HG02885 (cell line): ENCODE measurements at regions not wholly inside any gene's neighbourhood (a gene's known extent, or its start where the extent isn't known, plus 50 kb on each side); places are given as distances from the start of the nearest gene placed in this dataset.

Experiments used
- ATAC-seq: cut with Tn5 transposase; IDR thresholded peaks from one replicate; pipeline ENCODE4 v1.9.1; 2021; ENCODE audit warnings: mild to moderate bottlenecking; ENCODE audit not compliant: unreplicated experiment, poor library complexity

- ATAC-seq: no peak
Measured at GRCh38 chr12:77510985-77511384, 319.7 kb upstream of the NAV3 start.

DNA sequence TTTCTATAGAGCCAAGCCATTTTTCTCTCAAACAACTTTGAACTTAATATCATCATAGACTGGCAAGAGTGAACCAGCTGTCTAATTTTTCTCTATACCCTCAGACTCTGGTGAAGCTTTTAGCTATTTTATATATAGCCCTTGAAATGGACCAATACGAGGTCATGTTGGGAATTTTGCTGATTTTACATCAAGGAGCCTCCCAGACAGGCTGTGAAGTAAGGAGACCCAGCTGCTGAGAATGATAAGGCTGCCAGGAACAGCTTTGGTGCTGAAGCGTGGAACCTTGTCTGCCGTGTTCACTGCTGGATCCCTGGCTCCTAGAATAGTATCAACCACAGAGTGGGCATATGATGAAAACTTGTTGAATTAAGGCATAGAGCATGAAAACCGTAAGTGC is 326.2 kb upstream of the NAV3 start:
- ATAC-seq: no peak

DNA sequence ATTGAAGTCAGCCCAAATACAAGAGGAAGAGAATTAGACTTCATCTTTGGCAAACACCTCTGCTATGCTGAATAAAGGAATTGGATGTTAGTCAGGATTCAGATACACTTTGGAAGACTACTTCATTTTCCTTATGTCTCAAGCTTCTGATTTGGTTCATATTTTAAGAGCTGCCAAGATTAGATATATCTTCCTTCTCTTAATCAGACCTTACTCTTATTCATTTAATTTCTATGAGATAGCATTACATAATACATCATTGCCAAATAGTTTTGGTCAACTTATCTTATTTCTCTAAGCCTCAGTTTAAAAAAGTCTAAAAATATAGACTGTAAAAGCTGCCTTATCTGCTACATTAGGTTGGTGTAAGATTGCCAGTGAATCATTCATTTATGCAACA is 330.6 kb upstream of the NAV3 start:
- no peak for ATAC-seq

DNA sequence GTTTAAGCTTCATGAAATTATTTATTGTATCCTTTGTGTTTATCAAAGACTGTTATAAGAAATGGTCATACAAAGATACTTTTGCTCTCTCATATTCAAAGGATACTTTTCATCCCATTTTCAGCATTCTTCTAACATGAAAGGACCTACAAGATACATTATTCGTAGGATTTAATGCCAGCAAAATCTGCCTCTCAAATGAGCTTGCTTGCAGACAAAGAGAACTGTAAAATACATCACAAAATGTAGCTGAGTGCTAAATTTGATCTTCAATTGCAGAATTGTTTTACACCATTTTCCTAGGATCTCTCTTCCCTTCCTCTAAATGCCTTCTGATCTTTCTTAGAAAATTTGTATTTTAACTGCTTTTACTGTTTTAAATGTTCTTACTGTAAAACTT is 333.0 kb upstream of the NAV3 start:
- ATAC-seq: no peak

GRCh38 chr12:77496714-77497113 is 334.0 kb upstream of the NAV3 start:
- no peak for ATAC-seq

- ATAC-seq: no peak
Measured at GRCh38 chr12:77494296-77494695, 336.4 kb upstream of the NAV3 start.

GRCh38 chr12:77493302-77494168 is 337.2 kb upstream of the NAV3 start:
- no peak for ATAC-seq

DNA sequence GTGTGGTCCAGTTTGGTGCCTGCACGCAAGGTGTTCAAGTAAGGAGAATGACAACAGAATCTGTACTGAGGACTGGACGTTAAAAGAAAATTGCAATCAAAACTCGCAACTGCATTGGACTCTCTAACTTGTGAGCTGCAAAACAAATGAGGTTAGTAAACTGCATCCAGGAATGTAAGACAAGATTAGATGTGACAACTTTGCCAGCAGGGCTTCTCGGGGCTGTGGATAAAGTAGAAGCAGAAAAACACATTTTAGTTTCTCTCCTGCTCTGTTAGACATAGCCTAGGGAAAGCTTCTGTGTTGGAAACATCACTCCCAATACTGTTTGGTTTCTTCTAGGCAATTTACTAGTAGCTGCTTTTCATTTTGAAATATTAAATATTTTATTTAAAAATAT is 338.2 kb upstream of the NAV3 start:
- ATAC-seq: no peak

DNA sequence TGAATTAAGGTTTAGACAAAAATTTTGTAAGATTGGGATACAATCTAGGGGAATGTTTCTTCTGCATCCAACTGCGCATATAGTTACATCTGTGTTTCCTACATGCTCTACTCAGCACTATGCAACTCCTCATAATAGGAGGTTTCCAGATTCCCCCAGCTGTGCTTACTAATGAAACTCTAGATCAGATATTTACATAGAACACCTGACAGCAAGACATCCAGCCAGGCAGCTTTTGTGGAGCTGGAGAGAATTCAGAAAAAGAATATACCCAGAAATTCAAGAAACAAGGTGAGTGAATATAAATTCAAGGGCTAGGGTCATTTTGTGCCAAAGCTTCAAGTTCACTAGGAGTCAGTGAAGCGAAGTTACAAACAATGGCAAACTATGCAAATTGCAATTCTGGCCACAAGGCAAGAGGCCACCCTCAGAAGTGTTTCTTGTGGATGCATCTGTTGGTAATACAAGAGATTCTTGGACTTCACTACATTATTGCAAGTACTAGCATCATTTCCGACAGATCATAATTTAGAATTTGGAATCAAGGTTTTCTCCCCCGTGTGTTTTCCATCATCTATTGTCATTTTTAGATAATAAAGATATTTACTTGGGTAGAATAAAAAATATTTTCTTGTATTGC is 341.2 kb upstream of the NAV3 start:
- ATAC-seq: no peak

- no peak for ATAC-seq
Measured at GRCh38 chr12:77488041-77488620, 342.6 kb upstream of the NAV3 start.

GRCh38 chr12:77486872-77487271 is 343.8 kb upstream of the NAV3 start:
- no peak for ATAC-seq

DNA sequence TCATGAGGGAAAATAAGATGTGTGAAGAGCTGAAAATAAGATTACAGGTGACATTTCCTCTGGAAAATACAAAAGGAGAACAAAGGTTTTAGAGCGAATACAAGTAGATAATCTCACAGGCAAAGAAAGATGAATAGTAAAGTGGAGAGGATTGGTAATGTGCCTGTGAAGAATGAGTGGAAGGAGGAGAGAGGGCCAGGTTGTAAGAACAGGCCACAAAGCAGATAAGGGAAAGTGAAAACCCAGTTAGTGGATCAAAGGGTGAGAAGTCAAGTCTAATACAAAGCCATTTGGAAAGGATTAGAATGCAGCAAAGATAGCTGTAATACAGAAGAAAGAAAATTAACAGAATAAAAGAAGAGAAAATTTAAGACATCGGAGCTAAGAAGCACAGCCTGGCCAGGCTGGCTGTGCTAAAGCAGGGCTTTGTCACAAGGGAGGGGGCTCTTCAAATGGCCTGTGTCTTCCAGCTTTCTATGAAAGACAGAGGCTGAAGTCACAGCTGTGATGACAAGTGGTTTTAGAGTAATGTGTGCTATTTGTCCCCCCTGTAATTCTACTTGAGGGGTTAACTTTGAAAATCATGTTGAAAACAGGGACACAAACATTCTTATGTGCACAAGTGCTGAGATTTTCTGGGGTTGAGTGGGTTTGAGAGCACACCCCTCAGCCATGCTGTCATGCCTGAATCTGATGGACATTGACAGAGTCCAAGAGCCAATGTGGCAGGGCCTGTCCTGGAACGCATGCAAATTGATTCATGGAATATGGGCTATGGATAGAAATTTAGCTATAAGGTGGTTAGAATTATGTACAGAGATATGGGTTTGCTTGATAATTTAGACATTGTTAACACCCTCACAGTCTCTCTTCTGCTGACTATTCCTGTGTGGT is 344.5 kb upstream of the NAV3 start:
- no peak for ATAC-seq

- ATAC-seq: no peak
Measured at GRCh38 chr12:77481687-77482086, 349.0 kb upstream of the NAV3 start.

GRCh38 chr12:77477907-77478533 is 352.7 kb upstream of the NAV3 start:
- no peak for ATAC-seq

DNA sequence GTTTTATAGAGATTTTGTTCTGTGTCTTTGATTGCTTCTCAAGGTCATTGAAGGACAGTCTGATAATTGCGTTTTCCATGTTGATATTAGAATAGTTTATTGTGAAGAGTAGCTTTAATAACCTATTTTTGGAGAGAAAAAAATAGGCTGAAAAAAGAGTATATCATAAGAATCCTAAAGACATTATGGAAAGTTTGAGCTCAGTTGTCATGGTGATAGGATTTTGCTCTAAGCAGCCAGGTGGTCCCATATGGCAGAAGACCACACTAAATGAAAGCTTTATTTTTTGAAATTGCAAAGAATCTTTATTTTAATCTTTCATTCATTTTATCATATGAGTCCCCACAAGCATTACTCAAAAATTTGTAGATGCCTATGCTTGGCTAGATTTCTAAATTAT is 358.9 kb upstream of the NAV3 start:
- no peak for ATAC-seq

DNA sequence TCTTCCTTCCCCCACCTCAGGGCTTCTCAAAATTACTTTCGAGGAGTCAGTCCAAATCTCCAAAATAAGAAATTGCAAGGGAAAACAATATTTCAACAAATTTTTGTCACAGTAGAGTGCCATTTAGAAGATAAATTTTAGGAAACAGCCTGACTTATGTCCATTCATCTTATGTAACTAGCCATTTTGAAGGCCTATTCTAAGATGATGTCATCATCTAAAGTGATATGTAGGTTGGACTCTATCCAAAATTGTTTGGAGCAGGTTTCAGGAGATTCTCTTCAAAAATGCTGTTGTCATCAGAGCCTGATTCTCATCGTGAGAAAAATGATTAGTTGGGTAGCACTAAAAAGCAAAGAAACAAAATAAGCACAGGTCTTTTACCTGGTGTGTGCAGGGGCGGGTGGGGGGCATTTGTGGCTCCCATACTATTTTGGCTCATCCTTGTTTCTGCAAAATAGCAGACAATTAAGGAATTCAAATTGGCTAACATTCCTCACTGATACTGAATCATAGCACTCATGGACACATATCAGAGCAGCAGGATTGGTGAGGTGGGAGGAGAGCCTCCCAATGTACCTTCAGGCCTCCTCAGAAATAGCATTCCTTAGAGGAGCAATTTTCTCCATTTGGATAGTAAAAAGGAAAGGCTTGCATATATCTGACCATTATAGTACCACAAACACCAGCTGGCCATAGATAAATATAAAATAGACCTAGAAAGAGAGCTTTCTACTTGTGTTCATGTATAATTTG is 360.9 kb upstream of the NAV3 start:
- ATAC-seq: no peak

DNA sequence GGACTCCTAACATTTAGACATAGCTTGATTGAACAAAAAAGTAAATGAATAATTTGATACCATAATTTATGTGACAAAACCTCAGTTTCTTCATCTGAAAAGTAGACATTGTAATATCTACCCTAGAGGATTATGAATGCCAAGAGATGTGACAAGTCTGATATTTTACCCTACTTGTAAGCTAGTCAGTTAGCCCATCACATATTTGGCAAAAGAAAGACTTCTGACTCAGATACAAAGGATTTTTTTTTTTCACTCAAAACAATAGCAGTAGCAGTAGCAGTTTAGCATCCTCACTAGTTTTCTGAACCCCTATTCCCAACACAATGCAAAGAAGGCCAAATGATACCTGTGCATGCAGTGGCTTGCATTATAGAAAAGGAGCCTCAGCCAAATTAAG is 377.3 kb upstream of the E2F7 start:
- ATAC-seq: no peak

GRCh38 chr12:77439749-77440148 is 374.4 kb upstream of the E2F7 start:
- ATAC-seq: no peak

GRCh38 chr12:77438644-77439043 is 373.3 kb upstream of the E2F7 start:
- no peak for ATAC-seq
